ENCODE measurements at regions not wholly inside any gene's neighbourhood (a gene's known extent, or its start where the extent isn't known, plus 50 kb on each side); places are given as distances from the start of the nearest gene placed in this dataset.

- TF ChIP-seq CTCF (IDR thresholded peaks at IDR 0.05) (no peak), POLR2AphosphoS5 (IDR thresholded peaks at IDR 0.05) (no peak), POLR2A (IDR thresholded peaks at IDR 0.05) (no peak)
Measured at GRCh38 chr9:19988281-19988680, 199.4 kb upstream of the SLC24A2 start.

All from prostate gland (tissue), 2 donors.